Loucy (cell line): ENCODE measurements at regions not wholly inside any gene's neighbourhood (a gene's known extent, or its start where the extent isn't known, plus 50 kb on each side); places are given as distances from the start of the nearest gene placed in this dataset.

ENCODE experiments used
- H2AFZ ChIP-seq: fragments of 200-600 bp; sonication (generic); 2 replicates; pipeline ENCODE4 v1.6.0; 2016; ENCODE audit warnings: antibody characterized with exemption, mild to moderate bottlenecking, low read length, moderate library complexity
- H3F3A ChIP-seq: fragments of 200-600 bp; 2 replicates; pipeline ENCODE4 v1.6.0; 2016; ENCODE audit warnings: antibody characterized with exemption, low read depth, mild to moderate bottlenecking
- H3K27me3 ChIP-seq: fragments of 200-600 bp; sonication (generic); 2 replicates; pipeline ENCODE4 v1.6.1; 2014; ENCODE audit warnings: low read length, mild to moderate bottlenecking; ENCODE audit not compliant: insufficient read depth, poor library complexity, severe bottlenecking
- H3K36me3 ChIP-seq: fragments of 200-600 bp; sonication (generic); 2 replicates; pipeline ENCODE4 v1.6.1; 2016; ENCODE audit warnings: low read length; ENCODE audit not compliant: insufficient read depth
- H3K4me1 ChIP-seq: fragments of 200-600 bp; sonication (generic); 2 replicates; pipeline ENCODE4 v1.5.1; 2014; ENCODE audit warnings: low read length, mild to moderate bottlenecking; ENCODE audit not compliant: insufficient read depth, poor library complexity, severe bottlenecking
- H3K4me2 ChIP-seq: fragments of 200-600 bp; sonication (generic); 2 replicates; pipeline ENCODE4 v1.6.0; 2014; ENCODE audit warnings: antibody characterized with exemption, low read length, low read depth, mild to moderate bottlenecking; ENCODE audit not compliant: poor library complexity, severe bottlenecking
- H3K4me3 ChIP-seq: fragments of 200-600 bp; sonication (generic); 2 replicates; pipeline ENCODE4 v1.5.1; 2014; ENCODE audit warnings: low read length, mild to moderate bottlenecking, mixed read lengths; ENCODE audit not compliant: poor library complexity, severe bottlenecking
- H3K79me2 ChIP-seq: fragments of 200-600 bp; sonication (generic); 2 replicates; pipeline ENCODE4 v1.6.1; 2014; ENCODE audit warnings: low read length; ENCODE audit not compliant: insufficient read depth
- H3K9ac ChIP-seq: fragments of 200-600 bp; sonication (generic); 2 replicates; pipeline ENCODE4 v1.6.0; 2014; ENCODE audit warnings: mild to moderate bottlenecking, low read depth, low read length, moderate library complexity; ENCODE audit not compliant: poor library complexity, severe bottlenecking
- H3K9me2 ChIP-seq: fragments of 200-600 bp; sonication (generic); replicated peaks from 2 replicates; pipeline ENCODE4 v1.6.1; 2016; ENCODE audit warnings: low read depth, low read length, mixed read lengths
- H3K9me3 ChIP-seq: fragments of 200-600 bp; sonication (generic); 2 replicates; pipeline ENCODE4 v1.6.1; 2014; ENCODE audit warnings: mild to moderate bottlenecking, antibody characterized with exemption, low read length, low read depth; ENCODE audit not compliant: insufficient read depth
- H4K20me1 ChIP-seq: fragments of 200-600 bp; sonication (generic); 2 replicates; pipeline ENCODE4 v1.6.0; 2014; ENCODE audit warnings: antibody characterized with exemption, low read length, mild to moderate bottlenecking; ENCODE audit not compliant: insufficient read depth, poor library complexity, severe bottlenecking
- EZH2phosphoT487 ChIP-seq: fragments of 200-600 bp; IDR thresholded peaks from 2 replicates; pipeline ENCODE4 v1.6.1; 2018; ENCODE audit warnings: antibody characterized with exemption, mild to moderate bottlenecking, moderate library complexity, borderline replicate concordance
- TF ChIP-seq, protein P1 (sequence below): fragments of 200-600 bp; sonication (generic); conservative IDR thresholded peaks from 2 replicates; pipeline ENCODE4 v1.5.1; 2014; ENCODE audit warnings: mild to moderate bottlenecking, antibody characterized with exemption, low read length

DNA sequence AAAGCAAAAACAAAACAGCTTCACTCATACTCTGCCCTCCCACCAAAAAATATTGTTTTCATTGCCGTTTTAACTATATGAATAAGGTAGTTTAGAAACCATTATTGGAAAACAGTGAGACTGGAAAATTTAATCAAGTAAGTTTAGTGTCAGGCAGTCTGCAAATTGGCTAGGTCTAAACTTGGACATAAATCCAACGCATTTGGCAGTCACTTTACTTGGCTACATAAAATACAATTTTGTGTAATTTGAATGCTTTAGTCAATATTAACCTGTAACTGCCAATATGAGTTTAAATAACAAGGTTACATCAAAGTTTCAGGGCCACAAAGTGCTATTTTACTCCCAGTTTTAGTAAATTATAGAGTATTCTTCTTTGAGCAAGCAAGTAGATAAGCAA, 202.3 kb upstream of the SLC38A2 start:
- Histone ChIP-seq H2AFZ (no peak overlapping the region), H3K9ac (no peak overlapping the region), H3K27me3 (no peaks in the 10 kb centered on the region), H3K4me1 (peaks cover 5% of the 10 kb centered on the region), H3K36me3 (no peaks in the 10 kb centered on the region), H3F3A (no peaks in the 10 kb centered on the region), H3K79me2 (no peaks in the 10 kb centered on the region), H3K4me3 (no peak overlapping the region), H3K9me3 (no peaks in the 10 kb centered on the region), H3K9me2 (no peaks in the 10 kb centered on the region), H4K20me1 (no peaks in the 10 kb centered on the region), H3K4me2 (no peak overlapping the region)
- TF ChIP-seq, protein P1, sequence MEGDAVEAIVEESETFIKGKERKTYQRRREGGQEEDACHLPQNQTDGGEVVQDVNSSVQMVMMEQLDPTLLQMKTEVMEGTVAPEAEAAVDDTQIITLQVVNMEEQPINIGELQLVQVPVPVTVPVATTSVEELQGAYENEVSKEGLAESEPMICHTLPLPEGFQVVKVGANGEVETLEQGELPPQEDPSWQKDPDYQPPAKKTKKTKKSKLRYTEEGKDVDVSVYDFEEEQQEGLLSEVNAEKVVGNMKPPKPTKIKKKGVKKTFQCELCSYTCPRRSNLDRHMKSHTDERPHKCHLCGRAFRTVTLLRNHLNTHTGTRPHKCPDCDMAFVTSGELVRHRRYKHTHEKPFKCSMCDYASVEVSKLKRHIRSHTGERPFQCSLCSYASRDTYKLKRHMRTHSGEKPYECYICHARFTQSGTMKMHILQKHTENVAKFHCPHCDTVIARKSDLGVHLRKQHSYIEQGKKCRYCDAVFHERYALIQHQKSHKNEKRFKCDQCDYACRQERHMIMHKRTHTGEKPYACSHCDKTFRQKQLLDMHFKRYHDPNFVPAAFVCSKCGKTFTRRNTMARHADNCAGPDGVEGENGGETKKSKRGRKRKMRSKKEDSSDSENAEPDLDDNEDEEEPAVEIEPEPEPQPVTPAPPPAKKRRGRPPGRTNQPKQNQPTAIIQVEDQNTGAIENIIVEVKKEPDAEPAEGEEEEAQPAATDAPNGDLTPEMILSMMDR = no peak
- TF ChIP-seq EZH2phosphoT487 = no peak

DNA sequence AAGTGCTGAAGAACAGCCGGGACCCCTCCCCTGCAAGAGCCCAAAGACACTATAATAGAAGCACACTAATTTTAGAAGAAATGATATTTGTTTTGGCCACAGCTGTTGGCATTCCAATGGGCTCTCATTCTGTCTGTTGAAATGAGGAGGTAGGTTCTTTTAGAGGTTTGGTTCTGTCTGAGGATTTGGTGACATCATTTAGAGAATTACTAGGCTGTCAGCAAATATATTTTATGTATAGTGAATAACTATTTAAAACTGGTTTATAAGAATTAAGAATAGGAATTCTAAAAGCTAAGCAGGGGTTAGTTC, 200.7 kb upstream of the SLC38A2 start:
- Histone ChIP-seq H2AFZ (no peak overlapping the region), H3K36me3 (no peaks in the 10 kb centered on the region), H3K79me2 (no peaks in the 10 kb centered on the region), H3K27me3 (no peaks in the 10 kb centered on the region), H3K4me1 (peaks cover 5% of the 10 kb centered on the region), H3K9me2 (no peaks in the 10 kb centered on the region), H3F3A (no peaks in the 10 kb centered on the region), H3K9ac (no peak overlapping the region), H3K4me3 (no peak overlapping the region), H3K9me3 (peaks cover under 1% of the 10 kb centered on the region; the same call in 1 of the 2 replicates), H3K4me2 (no peak overlapping the region), H4K20me1 (no peaks in the 10 kb centered on the region)
- TF ChIP-seq EZH2phosphoT487 = no peak
- TF ChIP-seq, protein P1 = no peak

DNA sequence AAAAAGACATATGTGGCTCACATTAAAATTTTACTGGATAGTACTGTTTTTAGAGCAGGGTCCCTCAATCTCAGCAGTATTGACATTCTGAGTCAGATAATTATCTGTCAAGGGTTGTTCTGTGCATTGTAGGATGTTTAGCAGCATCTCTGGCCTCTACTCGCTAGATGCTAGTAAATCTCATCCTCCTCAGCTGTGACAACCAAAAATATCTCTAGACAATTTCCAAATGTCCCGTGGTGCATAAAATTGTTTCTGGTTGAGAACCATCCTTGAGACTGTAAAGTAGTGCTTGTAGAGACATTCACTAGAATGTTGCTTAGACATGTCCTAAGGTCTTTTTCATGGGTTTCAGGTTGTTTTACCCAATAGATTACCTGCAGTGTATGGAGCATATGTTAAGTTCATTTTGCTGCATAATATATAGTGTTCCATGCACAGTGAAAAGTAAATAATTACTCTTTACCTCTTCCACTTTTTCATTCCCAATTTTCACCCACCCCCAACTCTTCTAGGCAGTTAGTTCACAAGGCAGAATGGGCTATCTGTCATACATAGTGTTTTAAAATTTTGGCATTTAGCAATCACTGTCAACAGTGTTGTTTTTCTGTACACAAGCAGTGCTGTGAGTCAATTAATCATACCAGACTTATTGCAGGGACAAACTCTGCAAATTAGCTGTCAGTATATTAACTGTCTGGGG, 200.2 kb upstream of the SLC38A2 start:
- Histone ChIP-seq H3K27me3 (no peaks in the 10 kb centered on the region), H3F3A (no peaks in the 10 kb centered on the region), H3K4me2 (no peak overlapping the region), H3K9me3 (peaks cover 6% of the 10 kb centered on the region), H3K36me3 (no peaks in the 10 kb centered on the region), H3K9ac (no peak overlapping the region), H3K4me3 (no peak overlapping the region), H2AFZ (no peak overlapping the region), H3K79me2 (no peaks in the 10 kb centered on the region), H3K4me1 (peaks cover 5% of the 10 kb centered on the region), H4K20me1 (no peaks in the 10 kb centered on the region), H3K9me2 (no peaks in the 10 kb centered on the region)
- TF ChIP-seq, protein P1 = no peak
- TF ChIP-seq EZH2phosphoT487 = no peak
